Skeletal muscle tissue (tissue), 3 donors: ENCODE measurements at regions not wholly inside any gene's neighbourhood (a gene's known extent, or its start where the extent isn't known, plus 50 kb on each side); places are given as distances from the start of the nearest gene placed in this dataset.

Source experiments
- H3K27ac ChIP-seq: one replicate; pipeline ENCODE4 v1.7.0; 2013; ENCODE audit warnings: mild to moderate bottlenecking, low read depth, low read length, inconsistent platforms
- H3K27me3 ChIP-seq, 3 donors: one replicate each; pipeline ENCODE4 v1.7.0; 2013; ENCODE audit warnings: low read length in 3 of 3; ENCODE audit not compliant: control insufficient read depth in 3 of 3, insufficient read depth in 3 of 3
- H3K36me3 ChIP-seq, 3 donors: one replicate each; pipeline ENCODE4 v1.7.0; 2013; ENCODE audit warnings: low read length in 3 of 3; ENCODE audit not compliant: control insufficient read depth in 3 of 3, insufficient read depth in 3 of 3
- H3K4me1 ChIP-seq, 3 donors: one replicate each; pipeline ENCODE4 v1.7.0; 2013; ENCODE audit warnings: low read length in 3 of 3, mild to moderate bottlenecking in 3 of 3; ENCODE audit not compliant: control insufficient read depth in 3 of 3, insufficient read depth in 3 of 3
- H3K4me3 ChIP-seq, 3 donors: one replicate each; pipeline ENCODE4 v1.7.0; 2013; ENCODE audit warnings: low read length in 3 of 3
- H3K9ac ChIP-seq, 3 donors: one replicate each; pipeline ENCODE4 v1.7.0; 2013; ENCODE audit warnings: low read length in 3 of 3, mild to moderate bottlenecking in 3 of 3, moderate library complexity in 2 of 3, low read depth in 1 of 3
- H3K9me3 ChIP-seq, 3 donors: one replicate each; pipeline ENCODE4 v1.7.0; 2013; ENCODE audit warnings: low read length in 3 of 3; ENCODE audit not compliant: control insufficient read depth in 3 of 3
- donor health status: Osteomylitis.

GRCh38 chr18:64271246-64271645 lies 122.4 kb upstream of the LINC00305 start:
- no peaks in the 10 kb centered on the region for H3K27me3 ChIP-seq
- no peaks in the 10 kb centered on the region for H3K36me3 ChIP-seq
- H3K9ac ChIP-seq, result no peak overlapping the region
- no peaks in the 10 kb centered on the region for H3K9me3 ChIP-seq
- no peak overlapping the region for H3K4me3 ChIP-seq
- H3K27ac ChIP-seq, result no peak overlapping the region
- H3K4me1 ChIP-seq, result no peaks in the 10 kb centered on the region

- no peaks in the 10 kb centered on the region for H3K27me3 ChIP-seq
Observed at GRCh38 chr18:64270608-64271007, 121.7 kb upstream of the LINC00305 start.

GRCh38 chr18:64270121-64270520 lies 121.2 kb upstream of the LINC00305 start:
- Histone ChIP-seq H3K4me3 (no peak overlapping the region), H3K9ac (no peak overlapping the region), H3K27ac (no peak overlapping the region), H3K4me1 (no peaks in the 10 kb centered on the region), H3K36me3 (no peaks in the 10 kb centered on the region), H3K9me3 (no peaks in the 10 kb centered on the region), H3K27me3 (no peaks in the 10 kb centered on the region)

More at GRCh38 chr18:64270608-64271007, 121.7 kb upstream of the LINC00305 start:
- H3K4me3 ChIP-seq, result no peak overlapping the region
- H3K4me1 ChIP-seq, result no peaks in the 10 kb centered on the region
- H3K27ac ChIP-seq, result no peak overlapping the region
- no peaks in the 10 kb centered on the region for H3K36me3 ChIP-seq
- no peaks in the 10 kb centered on the region for H3K9me3 ChIP-seq
- H3K9ac ChIP-seq, result no peak overlapping the region

- Histone ChIP-seq H3K9ac (no peak overlapping the region), H3K27me3 (no peaks in the 10 kb centered on the region), H3K36me3 (no peaks in the 10 kb centered on the region), H3K4me1 (no peaks in the 10 kb centered on the region), H3K27ac (no peak overlapping the region), H3K9me3 (no peaks in the 10 kb centered on the region), H3K4me3 (no peak overlapping the region)
Observed at GRCh38 chr18:64264171-64264570, 115.3 kb upstream of the LINC00305 start.

GRCh38 chr18:64260810-64261209 lies 111.9 kb upstream of the LINC00305 start:
- no peak overlapping the region for H3K9ac ChIP-seq
- H3K27me3 ChIP-seq, result no peaks in the 10 kb centered on the region

GRCh38 chr18:64259871-64260270 lies 111.0 kb upstream of the LINC00305 start:
- Histone ChIP-seq H3K9ac (no peak overlapping the region), H3K36me3 (no peaks in the 10 kb centered on the region), H3K27me3 (no peaks in the 10 kb centered on the region), H3K27ac (no peak overlapping the region), H3K4me1 (no peaks in the 10 kb centered on the region), H3K4me3 (no peak overlapping the region), H3K9me3 (no peaks in the 10 kb centered on the region)

More at GRCh38 chr18:64260810-64261209, 111.9 kb upstream of the LINC00305 start:
- H3K36me3 ChIP-seq, result no peaks in the 10 kb centered on the region
- no peak overlapping the region for H3K4me3 ChIP-seq
- no peaks in the 10 kb centered on the region for H3K4me1 ChIP-seq
- H3K9me3 ChIP-seq, result no peaks in the 10 kb centered on the region
- no peak overlapping the region for H3K27ac ChIP-seq

GRCh38 chr18:64258111-64258650 lies 109.3 kb upstream of the LINC00305 start:
- no peak overlapping the region for H3K4me3 ChIP-seq
- H3K27ac ChIP-seq, result no peak overlapping the region
- no peaks in the 10 kb centered on the region for H3K4me1 ChIP-seq
- H3K9ac ChIP-seq, result no peak overlapping the region
- H3K9me3 ChIP-seq, result no peaks in the 10 kb centered on the region
- no peaks in the 10 kb centered on the region for H3K36me3 ChIP-seq
- H3K27me3 ChIP-seq, result no peaks in the 10 kb centered on the region

GRCh38 chr18:64254399-64255093 lies 105.7 kb upstream of the LINC00305 start:
- no peak overlapping the region for H3K27ac ChIP-seq
- no peaks in the 10 kb centered on the region for H3K27me3 ChIP-seq
- no peak overlapping the region for H3K9ac ChIP-seq
- H3K36me3 ChIP-seq, result no peaks in the 10 kb centered on the region
- H3K4me3 ChIP-seq, result no peak overlapping the region
- H3K9me3 ChIP-seq, result no peaks in the 10 kb centered on the region
- no peaks in the 10 kb centered on the region for H3K4me1 ChIP-seq

- Histone ChIP-seq H3K4me1 (no peaks in the 10 kb centered on the region), H3K9me3 (no peaks in the 10 kb centered on the region), H3K9ac (no peak overlapping the region)
Observed at GRCh38 chr18:64253873-64254272, 105.0 kb upstream of the LINC00305 start.

GRCh38 chr18:64253222-64253621 lies 104.3 kb upstream of the LINC00305 start:
- Histone ChIP-seq H3K27ac (no peak overlapping the region), H3K9me3 (no peaks in the 10 kb centered on the region), H3K4me3 (no peak overlapping the region), H3K9ac (no peak overlapping the region), H3K27me3 (no peaks in the 10 kb centered on the region), H3K36me3 (no peaks in the 10 kb centered on the region), H3K4me1 (no peaks in the 10 kb centered on the region)

More at GRCh38 chr18:64253873-64254272, 105.0 kb upstream of the LINC00305 start:
- no peaks in the 10 kb centered on the region for H3K36me3 ChIP-seq
- no peak overlapping the region for H3K27ac ChIP-seq
- no peaks in the 10 kb centered on the region for H3K27me3 ChIP-seq
- H3K4me3 ChIP-seq, result no peak overlapping the region
